ENCODE measurements at regions not wholly inside any gene's neighbourhood (a gene's known extent, or its start where the extent isn't known, plus 50 kb on each side); places are given as distances from the start of the nearest gene placed in this dataset.

DNA sequence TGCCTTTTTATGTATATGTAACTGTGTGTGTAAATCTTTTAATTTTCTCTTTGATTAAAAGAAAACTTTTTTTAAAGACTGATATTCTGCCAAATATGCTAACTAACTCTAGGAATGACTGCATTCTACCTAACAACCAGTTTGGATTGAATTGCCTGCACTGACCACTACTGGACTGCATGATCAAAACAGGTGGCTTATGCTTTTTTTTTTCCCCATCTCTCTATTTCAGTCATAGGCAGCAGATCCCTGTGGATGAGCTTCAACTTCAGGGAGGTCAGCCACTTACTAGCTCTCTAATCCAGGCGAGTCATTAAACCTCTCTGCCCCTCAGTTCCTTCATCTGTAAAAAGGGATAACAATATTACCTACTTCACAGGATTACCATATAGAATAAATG, 138.6 kb upstream of the SERTAD2 start:
- Histone ChIP-seq H3K27ac (no peak overlapping the region), H3K4me3 (no peak overlapping the region), H3K4me1 (ENCODE audit: insufficient read depth) (no peaks in the 10 kb centered on the region), H3K9me3 (no peaks in the 10 kb centered on the region), H3K36me3 (no peaks in the 10 kb centered on the region), H3K27me3 (no peaks in the 10 kb centered on the region)
- no peak for TF ChIP-seq POLR2A (IDR thresholded peaks at IDR 0.05)
- TF ChIP-seq EP300 (IDR thresholded peaks at IDR 0.05), result no peak
- TF ChIP-seq, protein P1, sequence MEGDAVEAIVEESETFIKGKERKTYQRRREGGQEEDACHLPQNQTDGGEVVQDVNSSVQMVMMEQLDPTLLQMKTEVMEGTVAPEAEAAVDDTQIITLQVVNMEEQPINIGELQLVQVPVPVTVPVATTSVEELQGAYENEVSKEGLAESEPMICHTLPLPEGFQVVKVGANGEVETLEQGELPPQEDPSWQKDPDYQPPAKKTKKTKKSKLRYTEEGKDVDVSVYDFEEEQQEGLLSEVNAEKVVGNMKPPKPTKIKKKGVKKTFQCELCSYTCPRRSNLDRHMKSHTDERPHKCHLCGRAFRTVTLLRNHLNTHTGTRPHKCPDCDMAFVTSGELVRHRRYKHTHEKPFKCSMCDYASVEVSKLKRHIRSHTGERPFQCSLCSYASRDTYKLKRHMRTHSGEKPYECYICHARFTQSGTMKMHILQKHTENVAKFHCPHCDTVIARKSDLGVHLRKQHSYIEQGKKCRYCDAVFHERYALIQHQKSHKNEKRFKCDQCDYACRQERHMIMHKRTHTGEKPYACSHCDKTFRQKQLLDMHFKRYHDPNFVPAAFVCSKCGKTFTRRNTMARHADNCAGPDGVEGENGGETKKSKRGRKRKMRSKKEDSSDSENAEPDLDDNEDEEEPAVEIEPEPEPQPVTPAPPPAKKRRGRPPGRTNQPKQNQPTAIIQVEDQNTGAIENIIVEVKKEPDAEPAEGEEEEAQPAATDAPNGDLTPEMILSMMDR (IDR thresholded peaks at IDR 0.05), result no peak
- no peak for DNase-seq
- intact Hi-C loops (cut with DNase I), result no loop called here
- 79 to 96% (median 89%) methylated on average over 1 of the region's 1 CpG for WGBS, 3 donors

DNA sequence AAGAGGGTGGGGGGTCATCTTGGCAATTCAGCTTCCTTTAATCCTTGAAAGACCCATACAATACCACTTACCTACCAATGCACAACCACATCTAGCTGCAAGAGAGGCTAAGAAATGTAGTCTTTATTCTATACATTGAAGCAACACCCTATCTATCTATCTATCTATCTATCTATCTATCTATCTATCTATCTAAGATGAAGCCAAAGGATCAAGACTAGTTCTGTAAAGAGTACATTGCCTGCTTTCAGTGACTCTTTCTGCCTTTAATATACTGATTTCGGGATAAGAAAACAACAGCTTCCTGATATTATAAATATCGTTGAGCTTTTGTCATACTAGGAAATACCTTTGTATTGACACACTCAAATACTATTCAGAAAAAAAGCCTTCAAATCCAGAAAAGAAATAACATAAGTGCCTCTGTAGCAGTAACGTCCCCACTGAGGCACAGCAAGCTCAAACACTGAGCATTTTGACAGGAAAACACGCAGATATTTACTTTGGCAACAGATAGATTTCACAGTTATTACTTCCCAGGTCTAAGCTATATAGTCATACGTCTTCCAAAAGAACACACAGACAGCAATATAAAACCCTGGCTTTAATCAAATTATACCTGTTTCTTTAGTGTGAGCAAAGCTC, 139.4 kb upstream of the SERTAD2 start:
- H3K4me3 ChIP-seq, result no peak overlapping the region
- TF ChIP-seq, protein P1 (IDR thresholded peaks at IDR 0.05), result no peak
- TF ChIP-seq EP300 (IDR thresholded peaks at IDR 0.05) (no peak), POLR2A (IDR thresholded peaks at IDR 0.05) (no peak)
- H3K27me3 ChIP-seq, result no peaks in the 10 kb centered on the region
- 76 to 83% (median 77%) methylated on average over 5 of the region's 5 CpGs for WGBS, 3 donors
- no peaks in the 10 kb centered on the region for H3K4me1 ChIP-seq (ENCODE audit: insufficient read depth)
- H3K36me3 ChIP-seq, result no peaks in the 10 kb centered on the region
- no peak overlapping the region for H3K27ac ChIP-seq
- no peak for DNase-seq
- intact Hi-C loops (cut with DNase I), result no loop called here
- H3K9me3 ChIP-seq, result no peaks in the 10 kb centered on the region

DNA sequence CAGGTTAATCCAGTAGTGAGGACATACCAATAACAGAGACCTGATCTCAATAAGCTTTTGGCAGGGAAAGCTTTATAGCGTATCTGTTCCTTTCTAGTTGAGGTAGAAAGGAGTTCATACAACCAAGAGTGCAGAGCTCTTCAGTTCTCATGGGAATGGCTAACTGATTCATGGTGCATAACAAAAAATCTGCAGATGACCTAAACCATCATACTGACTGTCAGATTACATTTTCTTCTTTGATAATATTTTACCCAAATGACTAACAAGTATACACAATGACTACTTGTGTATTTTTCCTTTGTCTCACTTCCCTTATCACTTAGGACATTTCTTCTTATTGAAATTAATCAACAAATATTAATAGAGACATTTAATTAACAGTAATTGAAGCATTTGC, 140.0 kb upstream of the SERTAD2 start:
- H3K4me1 ChIP-seq (ENCODE audit: insufficient read depth), result no peaks in the 10 kb centered on the region
- 81 to 89% (median 88%) methylated on average over 1 of the region's 1 CpG for WGBS, 3 donors
- no peak for DNase-seq

DNA sequence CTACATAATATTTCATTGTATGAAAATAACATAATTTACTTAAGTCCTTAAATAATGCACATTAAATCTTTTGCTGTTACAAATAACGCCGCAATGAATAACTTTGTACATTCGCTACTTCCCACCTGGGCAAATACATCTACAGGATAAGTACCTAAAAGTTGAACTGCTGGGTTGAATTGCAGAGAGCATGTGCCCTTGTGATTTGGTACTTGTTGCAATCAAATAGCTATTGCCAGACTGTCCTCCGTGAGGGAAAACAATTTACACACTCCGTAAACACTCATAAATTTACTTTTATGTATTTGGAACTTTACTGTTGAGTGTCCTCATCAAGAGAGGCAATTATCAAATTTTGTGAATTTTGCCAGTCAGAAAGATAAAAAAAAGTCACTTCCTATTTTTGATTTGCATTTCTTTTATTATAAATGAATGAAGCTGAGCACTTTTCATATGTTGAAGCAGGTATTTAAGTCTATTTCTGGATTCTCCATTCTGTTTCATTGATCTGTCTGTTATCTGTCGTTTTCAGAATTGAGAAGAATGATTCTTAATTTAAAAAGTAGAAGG, 140.8 kb upstream of the SERTAD2 start:
- H3K4me3 ChIP-seq, result no peak overlapping the region
- DNase-seq, result no peak
- no peaks in the 10 kb centered on the region for H3K36me3 ChIP-seq
- TF ChIP-seq, protein P1 (IDR thresholded peaks at IDR 0.05), result no peak
- TF ChIP-seq POLR2A (IDR thresholded peaks at IDR 0.05) (no peak), EP300 (IDR thresholded peaks at IDR 0.05) (no peak)
- no peaks in the 10 kb centered on the region for H3K27me3 ChIP-seq
- H3K27ac ChIP-seq, result no peak overlapping the region
- 81 to 82% (median 82%) methylated on average over 6 of the region's 6 CpGs for WGBS, 3 donors
- intact Hi-C loops (cut with DNase I), result no loop called here
- H3K9me3 ChIP-seq, result no peaks in the 10 kb centered on the region
- H3K4me1 ChIP-seq (ENCODE audit: insufficient read depth), result no peaks in the 10 kb centered on the region

More for the DNA sequence above, 140.0 kb upstream of the SERTAD2 start:
- Histone ChIP-seq H3K27ac (no peak overlapping the region), H3K36me3 (no peaks in the 10 kb centered on the region), H3K27me3 (no peaks in the 10 kb centered on the region), H3K9me3 (no peaks in the 10 kb centered on the region), H3K4me3 (no peak overlapping the region)
- intact Hi-C loops (cut with DNase I), result no loop called here
- TF ChIP-seq EP300 (IDR thresholded peaks at IDR 0.05), result no peak
- TF ChIP-seq, protein P1 (IDR thresholded peaks at IDR 0.05), result no peak
- no peak for TF ChIP-seq POLR2A (IDR thresholded peaks at IDR 0.05)
